H1 (cell line): ENCODE measurements at regions not wholly inside any gene's neighbourhood (a gene's known extent, or its start where the extent isn't known, plus 50 kb on each side); places are given as distances from the start of the nearest gene placed in this dataset.

Experiments used
- CTCF ChIA-PET: fragments of 300-600 bp; sonication (Branson Sonifier 250); formaldehyde crosslinking; loops from one replicate; lab custom pipeline; 2021; ENCODE audit not compliant: partially characterized antibody; lab: Charles Lee
- POLR2A ChIA-PET: fragments of 300-600 bp; sonication (Branson Sonifier 250); formaldehyde crosslinking; loops from one replicate; lab custom pipeline; 2021; ENCODE audit warnings: inconsistent platforms; ENCODE audit not compliant: partially characterized antibody; lab: Charles Lee
- DNase-seq, 2 experiments: peaks; one replicate each; pipeline versions ENCODE4 v3.0.0 to v3.0.0-alpha.2; 2010 to 2022; ENCODE audit warnings: low spot score in 2 of 2, low read depth in 1 of 2, mixed read lengths in 1 of 2
- FAIRE-seq: peaks from 2 replicates; lab custom pipeline; 2011; peaks lifted over from hg19 to GRCh38; lab: Jason Lieb, UNC
- H2AFZ ChIP-seq: 2 replicates; pipeline ENCODE4 v1.8.1; 2012; ENCODE audit warnings: low read length, inconsistent platforms
- H2AK5ac ChIP-seq: 2 replicates; pipeline ENCODE4 v1.6.1; 2013; ENCODE audit warnings: low read depth, low read length
- H2BK120ac ChIP-seq: replicated peaks from 2 replicates; pipeline ENCODE3; 2013; ENCODE audit warnings: low read depth, low read length, inconsistent platforms
- H2BK12ac ChIP-seq: 2 replicates; pipeline ENCODE4 v1.6.1; 2013; ENCODE audit warnings: low read depth, low read length
- H2BK15ac ChIP-seq: 2 replicates; pipeline ENCODE4 v1.6.1; 2013; ENCODE audit warnings: low read length
- H2BK20ac ChIP-seq: 2 replicates; pipeline ENCODE4 v1.6.1; 2013; ENCODE audit warnings: low read length
- H2BK5ac ChIP-seq: 2 replicates; pipeline ENCODE4 v1.6.1; 2013; ENCODE audit warnings: low read depth, low read length
- H3K14ac ChIP-seq: 2 replicates; pipeline ENCODE4 v1.6.1; 2013; ENCODE audit warnings: inconsistent platforms; ENCODE audit not compliant: insufficient read length
- H3K18ac ChIP-seq: 2 replicates; pipeline ENCODE4 v1.6.1; 2013; ENCODE audit warnings: low read length; ENCODE audit errors: extremely low read depth
- H3K23ac ChIP-seq: 2 replicates; pipeline ENCODE4 v1.6.1; 2013; ENCODE audit warnings: inconsistent platforms; ENCODE audit not compliant: insufficient read length
- H3K23me2 ChIP-seq: 2 replicates; pipeline ENCODE4 v1.6.1; 2013; ENCODE audit warnings: low read depth, low read length
- H3K27ac ChIP-seq: 2 replicates; pipeline ENCODE4 v1.6.1; 2011; ENCODE audit warnings: low read depth, low read length, inconsistent platforms
- H3K27me3 ChIP-seq, 4 experiments: replicated peaks in 1 of 4; 1 replicate in 1 of 4; 2 replicates in 3 of 4; pipeline versions ENCODE4 v1.6.1 to v1.8.1; 2011 to 2013; ENCODE audit warnings: low read length in 3 of 4, mild to moderate bottlenecking in 3 of 4, inconsistent platforms in 2 of 4, mixed read lengths in 2 of 4, moderate library complexity in 1 of 4; ENCODE audit not compliant: control insufficient read depth in 3 of 4, insufficient read depth in 3 of 4; ENCODE audit errors: extremely low read depth in 1 of 4
- H3K36me3 ChIP-seq, 4 experiments: 2 replicates each; pipeline versions ENCODE4 v1.6.1 to v1.8.1; 2011 to 2013; ENCODE audit warnings: mild to moderate bottlenecking in 4 of 4, low read length in 3 of 4, moderate library complexity in 2 of 4, control low read depth in 1 of 4, inconsistent platforms in 1 of 4; ENCODE audit not compliant: insufficient read depth in 4 of 4, control insufficient read depth in 2 of 4
- H3K4ac ChIP-seq: replicated peaks from 2 replicates; pipeline ENCODE3; 2013; ENCODE audit warnings: low read length, low read depth, mixed read lengths, inconsistent platforms; ENCODE audit not compliant: insufficient read length
- H3K4me1 ChIP-seq, 4 experiments: replicated peaks in 1 of 4; 1 replicate in 1 of 4; 2 replicates in 3 of 4; pipeline versions ENCODE4 v1.6.1 to v1.8.1; 2011 to 2013; ENCODE audit warnings: low read length in 3 of 4, inconsistent platforms in 2 of 4, mixed read lengths in 1 of 4; ENCODE audit not compliant: insufficient read depth in 4 of 4, control insufficient read depth in 3 of 4
- H3K4me2 ChIP-seq, 2 experiments: 2 replicates each; pipeline versions ENCODE4 v1.6.1 to v1.8.1; 2011 to 2013; ENCODE audit warnings: low read depth in 2 of 2, low read length in 2 of 2, control low read depth in 1 of 2, inconsistent platforms in 1 of 2, mild to moderate bottlenecking in 1 of 2; ENCODE audit not compliant: insufficient read depth in 1 of 2
- H3K4me3 ChIP-seq, 4 experiments: fragments of 200-600, 300-600 bp in 1 of 4; sonication (generic), shearing (Covaris generic), sonication (Bioruptor Twin) in 1 of 4; 2 replicates each; pipeline versions ENCODE4 v1.5.1 to v1.8.1; 2011 to 2016; ENCODE audit warnings: low read length in 4 of 4, low read depth in 3 of 4, control low read depth in 2 of 4, inconsistent platforms in 2 of 4, mild to moderate bottlenecking in 2 of 4, mixed read lengths in 1 of 4, moderate library complexity in 1 of 4; ENCODE audit not compliant: insufficient read depth in 2 of 4; ENCODE audit errors: extremely low read depth in 1 of 4
- H3K56ac ChIP-seq: replicated peaks from 2 replicates; pipeline ENCODE3; 2013; ENCODE audit warnings: low read depth, mild to moderate bottlenecking, mixed read lengths, low read length, inconsistent platforms; ENCODE audit not compliant: insufficient read length
- H3K79me1 ChIP-seq: 2 replicates; pipeline ENCODE4 v1.6.1; 2013; ENCODE audit warnings: low read depth, low read length, control low read depth
- H3K79me2 ChIP-seq, 2 experiments: 2 replicates each; pipeline versions ENCODE4 v1.6.1 to v1.8.1; 2012 to 2013; ENCODE audit warnings: low read length in 2 of 2, mild to moderate bottlenecking in 2 of 2, inconsistent platforms in 1 of 2; ENCODE audit not compliant: insufficient read depth in 2 of 2, control insufficient read depth in 1 of 2
- H3K9ac ChIP-seq, 4 experiments: replicated peaks in 1 of 4; 1 replicate in 1 of 4; 2 replicates in 3 of 4; pipeline versions ENCODE4 v1.6.1 to v1.8.1; 2011 to 2013; ENCODE audit warnings: low read depth in 3 of 4, low read length in 3 of 4, control low read depth in 2 of 4, mild to moderate bottlenecking in 2 of 4, moderate library complexity in 2 of 4, inconsistent platforms in 1 of 4; ENCODE audit errors: extremely low read depth in 1 of 4
- H3K9me3 ChIP-seq, 2 experiments: 2 replicates each; pipeline versions ENCODE4 v1.6.1 to v1.8.1; 2012 to 2013; ENCODE audit warnings: mild to moderate bottlenecking in 2 of 2, moderate library complexity in 2 of 2, control low read depth in 1 of 2, inconsistent platforms in 1 of 2, low read depth in 1 of 2, low read length in 1 of 2, mixed read lengths in 1 of 2; ENCODE audit not compliant: insufficient read depth in 2 of 2
- H4K20me1 ChIP-seq, 2 experiments: replicated peaks in 1 of 2; 2 replicates each; pipeline versions ENCODE3 to v1.8.1; 2011 to 2013; ENCODE audit warnings: inconsistent platforms in 2 of 2, low read length in 2 of 2, mild to moderate bottlenecking in 1 of 2; ENCODE audit not compliant: insufficient read depth in 2 of 2, control insufficient read depth in 1 of 2
- H4K5ac ChIP-seq: 2 replicates; pipeline ENCODE4 v1.6.1; 2013; ENCODE audit warnings: low read length, low read depth, mixed read lengths, inconsistent platforms; ENCODE audit not compliant: insufficient read length
- H4K8ac ChIP-seq: 2 replicates; pipeline ENCODE4 v1.8.0; 2013; ENCODE audit warnings: mild to moderate bottlenecking, moderate library complexity, low read length, inconsistent platforms; ENCODE audit not compliant: insufficient read depth; ENCODE audit errors: extremely low read depth
- H4K91ac ChIP-seq: replicated peaks from 2 replicates; pipeline ENCODE3; 2013; ENCODE audit warnings: low read length, mixed read lengths, inconsistent platforms; ENCODE audit not compliant: insufficient read length
- BCL11A ChIP-seq, 2 experiments: IDR thresholded peaks; one replicate each; pipeline ENCODE4 v1.6.1; 2011; ENCODE audit warnings: low read depth in 2 of 2, low read length in 2 of 2, mild to moderate bottlenecking in 2 of 2
- CBX8 ChIP-seq: fragments of 300-800, 300-1000 bp; sonication (generic); IDR thresholded peaks from 2 replicates; pipeline ENCODE4 v1.7.1; 2016; ENCODE audit warnings: low read depth, low read length, borderline replicate concordance
- CEBPB ChIP-seq: IDR thresholded peaks from 2 replicates; pipeline ENCODE4 v1.6.1; 2012; ENCODE audit warnings: low read depth, low read length
- CHD2 ChIP-seq: IDR thresholded peaks from 2 replicates; pipeline ENCODE4 v1.6.1; 2012; ENCODE audit warnings: low read length, improper control_type of control experiment
- CTCF ChIP-seq, 3 experiments: IDR thresholded peaks; 1 replicate in 2 of 3; 2 replicates in 1 of 3; pipeline versions ENCODE4 v1.5.1 to v1.6.1; 2011; ENCODE audit warnings: low read length in 3 of 3, mild to moderate bottlenecking in 3 of 3, inconsistent platforms in 2 of 3, low read depth in 1 of 3, moderate library complexity in 1 of 3; ENCODE audit not compliant: insufficient read depth in 1 of 3; ENCODE audit errors: control extremely low read depth in 1 of 3
- EGR1 ChIP-seq: IDR thresholded peaks from 2 replicates; pipeline ENCODE4 v1.6.1; 2011; ENCODE audit warnings: low read depth, low read length, borderline replicate concordance
- GTF2F1 ChIP-seq: IDR thresholded peaks from 2 replicates; pipeline ENCODE4 v1.6.1; 2012; ENCODE audit warnings: low read depth, low read length, improper control_type of control experiment, borderline replicate concordance
- JUN ChIP-seq: IDR thresholded peaks from 2 replicates; pipeline ENCODE4 v1.6.1; 2011; ENCODE audit warnings: low read depth, mild to moderate bottlenecking, improper control_type of control experiment, low read length
- MAFK ChIP-seq: IDR thresholded peaks from 2 replicates; pipeline ENCODE4 v1.6.1; 2012; ENCODE audit warnings: low read depth, mild to moderate bottlenecking, improper control_type of control experiment, low read length
- NANOG ChIP-seq: IDR thresholded peaks from 2 replicates; pipeline ENCODE4 v1.6.1; 2011; ENCODE audit warnings: low read length, low read depth, mild to moderate bottlenecking, inconsistent platforms; ENCODE audit not compliant: insufficient read depth, poor library complexity, severe bottlenecking
- RXRA ChIP-seq: IDR thresholded peaks from 2 replicates; pipeline ENCODE4 v1.6.1; 2011; ENCODE audit warnings: low read depth, mild to moderate bottlenecking, low read length, moderate library complexity; ENCODE audit not compliant: insufficient read depth
- TBP ChIP-seq: IDR thresholded peaks from 2 replicates; pipeline ENCODE4 v1.6.1; 2011; ENCODE audit warnings: low read depth, low read length, improper control_type of control experiment
- TCF12 ChIP-seq: IDR thresholded peaks from 2 replicates; pipeline ENCODE4 v1.6.1; 2011; ENCODE audit warnings: low read depth, mild to moderate bottlenecking, low read length
- YY1 ChIP-seq: IDR thresholded peaks from 2 replicates; pipeline ENCODE4 v1.6.1; 2011; ENCODE audit warnings: low read depth, mild to moderate bottlenecking, low read length
- WGBS, 2 experiments: shearing (Covaris generic) in 1 of 2; methylation state at CpG; one replicate each; pipeline versions ENCODE4 v1.1.6 to v1.1.7; 2013 to 2015; ENCODE audit warnings: low lambda C conversion rate in 2 of 2, mixed read lengths in 2 of 2, inconsistent platforms in 1 of 2, low coverage in 1 of 2, missing lambda C conversion rate in 1 of 2; ENCODE audit not compliant: insufficient replicate concordance in 2 of 2, insufficient coverage in 1 of 2, insufficient read length in 1 of 2; ENCODE audit errors: extremely low coverage in 1 of 2, missing lambda C conversion rate in 1 of 2; 5-methylcytosine and 5-hydroxymethylcytosine counted together

DNA sequence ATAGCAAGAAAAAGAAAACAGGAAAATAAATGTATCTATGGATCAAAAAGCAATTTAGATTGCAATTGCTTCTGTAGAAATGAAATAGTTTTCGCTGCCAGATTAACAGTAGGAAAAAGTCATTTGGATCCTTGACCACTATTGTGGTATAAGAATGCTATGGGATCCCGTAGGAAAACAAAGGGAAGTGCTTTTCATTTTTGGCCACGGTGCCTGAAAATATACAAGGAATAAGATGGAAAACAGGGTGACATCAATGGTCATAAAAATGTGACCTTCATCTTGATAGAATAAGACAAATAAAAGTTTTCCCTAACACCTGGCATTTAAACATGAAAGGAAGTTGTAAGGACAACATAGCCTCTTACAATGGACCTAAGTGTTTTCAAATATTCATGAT, 622.8 kb downstream of the DACH1 start:
- Histone ChIP-seq H2BK20ac (no peak overlapping the region), H3K27ac (no peak overlapping the region), H3K4me2 (no peak overlapping the region), H2AK5ac (no peak overlapping the region), H2BK5ac (no peak overlapping the region), H2BK15ac (no peak overlapping the region), H4K8ac (no peak overlapping the region), H3K9me3 (no peaks in the 10 kb centered on the region), H3K18ac (no peak overlapping the region), H4K20me1 (no peaks in the 10 kb centered on the region), H3K4me1 (no peaks in the 10 kb centered on the region; a peak in 1 of 7 replicates), H3K79me2 (no peaks in the 10 kb centered on the region), H3K14ac (no peak overlapping the region), H3K36me3 (no peaks in the 10 kb centered on the region), H3K79me1 (no peaks in the 10 kb centered on the region), H3K56ac (no peak overlapping the region), H3K4ac (no peak overlapping the region), H3K23me2 (no peaks in the 10 kb centered on the region), H3K9ac (no peak overlapping the region), H3K4me3 (no peak overlapping the region), H2AFZ (no peak overlapping the region), H2BK12ac (no peak overlapping the region), H2BK120ac (no peak overlapping the region), H3K23ac (no peak overlapping the region), H3K27me3 (no peaks in the 10 kb centered on the region), H4K5ac (no peak overlapping the region), H4K91ac (no peak overlapping the region)
- no peak for FAIRE-seq
- ChIA-PET CTCF (no interaction called here), POLR2A (no interaction called here)
- DNase-seq, result no peak
- WGBS, 2 experiments, result 87% methylated on average over 3 of the region's 3 CpGs; no CpG with 5 or more reads in 1 of the 2 experiments
- TF ChIP-seq NANOG (no peak), CEBPB (no peak), CBX8 (no peak), TBP (no peak), JUN (no peak), RXRA (no peak), CHD2 (no peak), MAFK (no peak), CTCF (IDR thresholded peaks at IDR 0.05; ENCODE audit: control extremely low read depth in 1 of 3, insufficient read depth in 1 of 3, low read depth in 1 of 3, low read length in 3 of 3) (no peak), TCF12 (no peak), YY1 (no peak), GTF2F1 (no peak), BCL11A (IDR thresholded peaks at IDR 0.05; ENCODE audit: low read depth in 2 of 2, low read length in 2 of 2) (no peak), EGR1 (no peak)
